ENCODE measurements at regions not wholly inside any gene's neighbourhood (a gene's known extent, or its start where the extent isn't known, plus 50 kb on each side); places are given as distances from the start of the nearest gene placed in this dataset.

DNA sequence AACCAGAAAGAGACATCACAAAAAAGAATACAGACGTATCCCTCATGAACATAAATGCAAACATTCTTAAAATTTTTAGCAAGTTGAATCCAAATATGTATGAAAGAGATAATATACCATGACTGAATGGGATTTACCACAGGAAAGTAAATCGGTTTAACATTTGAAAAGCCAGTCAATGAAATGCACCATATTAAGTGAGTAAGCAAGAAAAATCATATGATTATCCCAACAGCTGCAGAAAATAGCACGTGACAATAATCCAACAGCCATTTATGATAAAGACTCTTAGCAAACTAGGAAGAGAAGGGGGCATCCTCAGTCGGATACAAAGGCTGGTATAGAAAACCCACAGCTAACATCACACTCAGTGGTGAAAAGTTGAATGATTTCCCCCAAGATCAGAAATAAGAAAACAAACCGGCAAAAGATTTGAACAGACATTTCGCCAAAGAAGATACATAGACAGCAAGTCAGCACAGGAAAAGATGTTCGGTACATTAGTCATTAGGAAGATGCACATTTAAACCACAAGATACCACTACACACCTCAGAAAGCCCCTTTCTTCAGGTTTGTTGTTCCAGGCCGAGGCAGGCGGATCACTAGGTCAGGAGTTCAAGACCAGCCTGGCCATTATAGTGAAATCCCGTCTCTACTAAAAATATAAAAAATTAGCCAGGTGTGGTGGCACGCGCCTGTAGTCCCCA, 144.3 kb downstream of the INHBB start:
- no TSS peak for BruUV-seq (replicated peaks)
- Mint-ChIP-seq H3K27me3 (ENCODE audit: unreplicated experiment) (peaks cover 82% of the 10 kb centered on the region), H3K4me3 (ENCODE audit: low read depth, unreplicated experiment) (no peak overlapping the region), H3K4me1 (ENCODE audit: low read depth, unreplicated experiment) (no peaks in the 10 kb centered on the region), H3K36me3 (ENCODE audit: insufficient read depth, unreplicated experiment) (no peaks in the 10 kb centered on the region), H3K9me3 (ENCODE audit: low read depth, unreplicated experiment) (no peaks in the 10 kb centered on the region), H3K27ac (ENCODE audit: unreplicated experiment) (no peak overlapping the region)
- CTCF ChIA-PET: no interaction called here
- intact Hi-C loops (cut with micrococcal nuclease; ENCODE audit: unreplicated experiment): no loop called here
- DNase-seq: no peak
- TF ChIP-seq, protein P1, sequence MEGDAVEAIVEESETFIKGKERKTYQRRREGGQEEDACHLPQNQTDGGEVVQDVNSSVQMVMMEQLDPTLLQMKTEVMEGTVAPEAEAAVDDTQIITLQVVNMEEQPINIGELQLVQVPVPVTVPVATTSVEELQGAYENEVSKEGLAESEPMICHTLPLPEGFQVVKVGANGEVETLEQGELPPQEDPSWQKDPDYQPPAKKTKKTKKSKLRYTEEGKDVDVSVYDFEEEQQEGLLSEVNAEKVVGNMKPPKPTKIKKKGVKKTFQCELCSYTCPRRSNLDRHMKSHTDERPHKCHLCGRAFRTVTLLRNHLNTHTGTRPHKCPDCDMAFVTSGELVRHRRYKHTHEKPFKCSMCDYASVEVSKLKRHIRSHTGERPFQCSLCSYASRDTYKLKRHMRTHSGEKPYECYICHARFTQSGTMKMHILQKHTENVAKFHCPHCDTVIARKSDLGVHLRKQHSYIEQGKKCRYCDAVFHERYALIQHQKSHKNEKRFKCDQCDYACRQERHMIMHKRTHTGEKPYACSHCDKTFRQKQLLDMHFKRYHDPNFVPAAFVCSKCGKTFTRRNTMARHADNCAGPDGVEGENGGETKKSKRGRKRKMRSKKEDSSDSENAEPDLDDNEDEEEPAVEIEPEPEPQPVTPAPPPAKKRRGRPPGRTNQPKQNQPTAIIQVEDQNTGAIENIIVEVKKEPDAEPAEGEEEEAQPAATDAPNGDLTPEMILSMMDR (IDR thresholded peaks at IDR 0.05; ENCODE audit: unreplicated experiment): no peak

DNA sequence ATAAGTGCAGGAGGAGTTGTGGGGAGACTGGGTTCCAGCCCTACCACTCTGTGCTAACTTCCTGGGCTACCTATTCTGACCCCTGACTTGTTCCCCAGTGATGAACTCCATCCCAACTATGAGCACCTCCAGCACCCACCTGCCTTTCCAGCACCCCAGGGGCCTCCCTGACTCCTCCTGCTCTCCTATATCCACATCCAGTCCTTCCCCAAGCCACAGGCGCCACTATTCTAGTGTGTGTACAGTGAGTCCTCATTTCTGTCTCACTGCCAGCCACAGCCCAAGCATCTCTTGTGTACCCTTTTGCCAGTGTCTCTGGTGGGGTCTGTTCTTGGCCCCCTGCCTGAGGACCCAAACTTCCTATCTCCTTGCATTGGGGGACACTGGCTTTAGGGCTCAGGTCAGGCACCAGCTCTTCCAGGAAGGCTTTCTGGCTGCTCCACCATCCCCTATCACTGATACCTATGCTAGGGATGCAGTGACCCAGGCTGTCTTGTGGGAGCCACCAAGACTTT, 145.2 kb downstream of the INHBB start:
- CTCF ChIA-PET: no interaction called here
- Mint-ChIP-seq H3K36me3 (ENCODE audit: insufficient read depth, unreplicated experiment) (no peaks in the 10 kb centered on the region), H3K27ac (ENCODE audit: unreplicated experiment) (no peak overlapping the region), H3K4me3 (ENCODE audit: low read depth, unreplicated experiment) (no peak overlapping the region), H3K27me3 (ENCODE audit: unreplicated experiment) (peaks cover 82% of the 10 kb centered on the region), H3K4me1 (ENCODE audit: low read depth, unreplicated experiment) (no peaks in the 10 kb centered on the region), H3K9me3 (ENCODE audit: low read depth, unreplicated experiment) (no peaks in the 10 kb centered on the region)
- DNase-seq: no peak
- intact Hi-C loops (cut with micrococcal nuclease; ENCODE audit: unreplicated experiment): no loop called here
- BruUV-seq (replicated peaks): no TSS peak
- TF ChIP-seq, protein P1 (IDR thresholded peaks at IDR 0.05; ENCODE audit: unreplicated experiment): no peak

GRCh38 chr2:120493231-120493630, 147.3 kb downstream of the INHBB start:
- no peak overlapping the region for H3K27ac Mint-ChIP-seq (ENCODE audit: unreplicated experiment)
- H3K4me1 Mint-ChIP-seq (ENCODE audit: low read depth, unreplicated experiment): no peaks in the 10 kb centered on the region
- no peaks in the 10 kb centered on the region for H3K9me3 Mint-ChIP-seq (ENCODE audit: low read depth, unreplicated experiment)
- TF ChIP-seq, protein P1 (IDR thresholded peaks at IDR 0.05; ENCODE audit: unreplicated experiment): no peak
- H3K36me3 Mint-ChIP-seq (ENCODE audit: insufficient read depth, unreplicated experiment): no peaks in the 10 kb centered on the region
- no peak overlapping the region for H3K4me3 Mint-ChIP-seq (ENCODE audit: low read depth, unreplicated experiment)
- no TSS peak for BruUV-seq (replicated peaks)
- H3K27me3 Mint-ChIP-seq (ENCODE audit: unreplicated experiment): peaks cover 84% of the 10 kb centered on the region
- no peak for DNase-seq
- CTCF ChIA-PET: no interaction called here
- intact Hi-C loops (cut with micrococcal nuclease; ENCODE audit: unreplicated experiment): no loop called here

GRCh38 chr2:120494446-120494845, 148.5 kb downstream of the INHBB start:
- BruUV-seq (replicated peaks): no TSS peak
- no peak overlapping the region for H3K27ac Mint-ChIP-seq (ENCODE audit: unreplicated experiment)
- DNase-seq: no peak
- TF ChIP-seq, protein P1 (IDR thresholded peaks at IDR 0.05; ENCODE audit: unreplicated experiment): no peak
- no peaks in the 10 kb centered on the region for H3K36me3 Mint-ChIP-seq (ENCODE audit: insufficient read depth, unreplicated experiment)
- no peaks in the 10 kb centered on the region for H3K9me3 Mint-ChIP-seq (ENCODE audit: low read depth, unreplicated experiment)
- H3K4me3 Mint-ChIP-seq (ENCODE audit: low read depth, unreplicated experiment): no peak overlapping the region
- CTCF ChIA-PET: interaction anchor here (1.0 kb wide), 1 partner anchor 14 kb away, joined by 3 read pairs; no protein-coding TSS in a partner anchor
- intact Hi-C loops (cut with micrococcal nuclease; ENCODE audit: unreplicated experiment): no loop called here
- H3K4me1 Mint-ChIP-seq (ENCODE audit: low read depth, unreplicated experiment): peaks cover under 1% of the 10 kb centered on the region
- H3K27me3 Mint-ChIP-seq (ENCODE audit: unreplicated experiment): peaks cover 84% of the 10 kb centered on the region

All from Calu3 (cell line).